Upper lobe of left lung (tissue), 6 donors: ENCODE measurements at regions not wholly inside any gene's neighbourhood (a gene's known extent, or its start where the extent isn't known, plus 50 kb on each side); places are given as distances from the start of the nearest gene placed in this dataset.

Experiments used
- ATAC-seq, 2 donors: fragments of 200-7000 bp; cut with Tn5 transposase; one replicate each; pipeline ENCODE4 v1.9.1; 2022; ENCODE audit warnings: mild to moderate bottlenecking in 2 of 2, moderate library complexity in 2 of 2; ENCODE audit not compliant: low FRiP score in 2 of 2
- DNase-seq, 2 donors: peaks; one replicate each; pipeline ENCODE4 v3.0.0-alpha.2; 2019 to 2020
- H3K27ac ChIP-seq, 4 donors: fragments of 200-600 bp; sonication (generic); one replicate each; pipeline ENCODE4 v1.5.1; 2016 to 2019
- H3K27me3 ChIP-seq, 4 donors: fragments of 200-600 bp; sonication (generic); one replicate each; pipeline ENCODE4 v1.5.1; 2017 to 2019
- H3K36me3 ChIP-seq, 4 donors: fragments of 200-600 bp; sonication (generic); one replicate each; pipeline ENCODE4 v1.5.1; 2016 to 2019
- H3K4me1 ChIP-seq, 4 donors: fragments of 200-600 bp; sonication (generic); one replicate each; pipeline ENCODE4 v1.5.1; 2018 to 2019
- H3K4me3 ChIP-seq, 4 donors: fragments of 200-600 bp; sonication (generic); one replicate each; pipeline ENCODE4 v1.5.1; 2017 to 2019; ENCODE audit warnings: mild to moderate bottlenecking in 2 of 4, moderate library complexity in 1 of 4
- H3K9me3 ChIP-seq, 4 donors: fragments of 200-600 bp; sonication (generic); one replicate each; pipeline ENCODE4 v1.5.1; 2018 to 2019
- CTCF ChIP-seq, 6 experiments: fragments of 450-650 bp in 4 of 6; fragments of 200-600 bp in 2 of 6; sonication (generic) in 2 of 6; IDR thresholded peaks; one replicate each; pipeline ENCODE4 v1.5.1; 2016 to 2019; ENCODE audit warnings: antibody characterized with exemption in 6 of 6
- EP300 ChIP-seq, 4 donors: sonication (generic); formaldehyde crosslinking; IDR thresholded peaks; one replicate each; pipeline ENCODE4 v1.5.1; 2017; ENCODE audit warnings: antibody characterized with exemption in 4 of 4, control low read depth in 2 of 4
- POLR2A ChIP-seq, 4 donors: fragments of 450-650 bp; IDR thresholded peaks; one replicate each; pipeline ENCODE4 v1.5.1; 2016 to 2017; ENCODE audit warnings: antibody characterized with exemption in 4 of 4, mild to moderate bottlenecking in 2 of 4
- POLR2AphosphoS5 ChIP-seq, 2 donors: sonication (generic); formaldehyde crosslinking; IDR thresholded peaks; one replicate each; pipeline ENCODE4 v1.5.1; 2017; ENCODE audit warnings: antibody characterized with exemption in 2 of 2
- WGBS, 2 donors: methylation state at CpG; one replicate each; pipeline ENCODE4 v1.1.5; 2017 to 2018; 5-methylcytosine and 5-hydroxymethylcytosine counted together
- donor health status: DM: no; HTN: no; CAD: no; lungs with moderate emphysema.
- donor health status: DM: no; HTN: yes; CAD: no; lungs with severe emphysema.

GRCh38 chr1:201709564-201710295, 119.2 kb upstream of the IPO9 start:
- H3K9me3 ChIP-seq = no peaks in the 10 kb centered on the region
- ATAC-seq (peak; percentile 62 to 77), DNase-seq (peak; percentile 61 to 74)
- H3K27me3 ChIP-seq = no peaks in the 10 kb centered on the region
- TF ChIP-seq CTCF (IDR thresholded peaks at IDR 0.05) (peak; percentile 87 to 94 (median 93)), EP300 (IDR thresholded peaks at IDR 0.05) (no peak), POLR2A (IDR thresholded peaks at IDR 0.05) (no peak)
- H3K36me3 ChIP-seq = no peaks in the 10 kb centered on the region
- H3K4me1 ChIP-seq = peaks cover 42 to 44% (median 44%) of the 10 kb centered on the region in 4 donors
- no peak overlapping the region for H3K4me3 ChIP-seq
- WGBS, 2 donors = 53 to 63% methylated on average over 3 to 4 of the region's 4 CpGs
- H3K27ac ChIP-seq = no peak overlapping the region

- Histone ChIP-seq H3K27me3 (no peaks in the 10 kb centered on the region), H3K9me3 (no peaks in the 10 kb centered on the region), H3K27ac (peak overlapping the region; percentile 32 to 89 (median 86)), H3K36me3 (no peaks in the 10 kb centered on the region), H3K4me1 (peaks cover 52 to 56% (median 55%) of the 10 kb centered on the region in 4 donors), H3K4me3 (no peak overlapping the region)
- TF ChIP-seq POLR2A (IDR thresholded peaks at IDR 0.05) (no peak), POLR2AphosphoS5 (IDR thresholded peaks at IDR 0.05) (no peak), EP300 (IDR thresholded peaks at IDR 0.05) (no peak), CTCF (IDR thresholded peaks at IDR 0.05) (no peak)
- ATAC-seq (no peak), DNase-seq (no peak)
- WGBS, 2 donors = 74 to 77% methylated on average over 7 to 8 of the region's 8 CpGs
Measured at GRCh38 chr1:201710632-201711597, 118.0 kb upstream of the IPO9 start.

- peak overlapping the region; percentile 85 to 89 (median 86) for H3K27ac ChIP-seq
- H3K4me1 ChIP-seq = peaks cover 61 to 65% (median 62%) of the 10 kb centered on the region in 4 donors
- no peaks in the 10 kb centered on the region for H3K9me3 ChIP-seq
- TF ChIP-seq POLR2AphosphoS5 (IDR thresholded peaks at IDR 0.05) (no peak), CTCF (IDR thresholded peaks at IDR 0.05) (no peak), EP300 (IDR thresholded peaks at IDR 0.05) (no peak), POLR2A (IDR thresholded peaks at IDR 0.05) (no peak)
- WGBS, 2 donors = 65 to 68% methylated on average over 2 of the region's 2 CpGs
- no peak for DNase-seq
- no peak for ATAC-seq
- H3K27me3 ChIP-seq = no peaks in the 10 kb centered on the region
- no peaks in the 10 kb centered on the region for H3K36me3 ChIP-seq
- no peak overlapping the region for H3K4me3 ChIP-seq
Measured at GRCh38 chr1:201711811-201712210, 117.1 kb upstream of the IPO9 start.

- no peak for TF ChIP-seq EP300 (IDR thresholded peaks at IDR 0.05)
- no peak for TF ChIP-seq POLR2AphosphoS5 (IDR thresholded peaks at IDR 0.05)
- no peak for TF ChIP-seq POLR2A (IDR thresholded peaks at IDR 0.05)
- no peak for TF ChIP-seq CTCF (IDR thresholded peaks at IDR 0.05)
- Histone ChIP-seq H3K9me3 (no peaks in the 10 kb centered on the region), H3K4me3 (no peak overlapping the region), H3K27me3 (no peaks in the 10 kb centered on the region), H3K36me3 (no peaks in the 10 kb centered on the region), H3K27ac (peak overlapping the region; percentile 85 to 89 (median 86)), H3K4me1 (peaks cover 61 to 68% (median 63%) of the 10 kb centered on the region in 4 donors)
- no peak for ATAC-seq
- DNase-seq = no peak
- 63 to 81% methylated on average over 3 to 7 of the region's 7 CpGs for WGBS, 2 donors
Measured at GRCh38 chr1:201712387-201713085, 116.4 kb upstream of the IPO9 start.
